ENCODE measurements at regions not wholly inside any gene's neighbourhood (a gene's known extent, or its start where the extent isn't known, plus 50 kb on each side); places are given as distances from the start of the nearest gene placed in this dataset.

GRCh38 chr10:33396938-33397337, 62.5 kb upstream of the NRP1 start:
- no peak for DNase-seq

GRCh38 chr10:33396279-33396678, 61.8 kb upstream of the NRP1 start:
- DNase-seq, result no peak

- DNase-seq, result no peak
Observed at GRCh38 chr10:33395201-33395600, 60.7 kb upstream of the NRP1 start.

GRCh38 chr10:33392706-33393105, 58.2 kb upstream of the NRP1 start:
- DNase-seq, result no peak

- DNase-seq, result no peak
Observed at GRCh38 chr10:33391611-33392465, 57.4 kb upstream of the NRP1 start.

- no peak for DNase-seq
Observed at GRCh38 chr10:33390046-33390445, 55.6 kb upstream of the NRP1 start.

- no peak for DNase-seq
Observed at GRCh38 chr10:33388785-33389184, 54.3 kb upstream of the NRP1 start.

- DNase-seq, result no peak
Observed at GRCh38 chr10:33388382-33388781, 53.9 kb upstream of the NRP1 start.

GRCh38 chr10:33387720-33388119, 53.3 kb upstream of the NRP1 start:
- no peak for DNase-seq

- DNase-seq, result no peak
Observed at GRCh38 chr10:33386926-33387325, 52.5 kb upstream of the NRP1 start.

- no peak for DNase-seq
Observed at GRCh38 chr10:33385686-33386085, 51.2 kb upstream of the NRP1 start.

GRCh38 chr10:33385015-33385414, 50.5 kb upstream of the NRP1 start:
- DNase-seq, result no peak
